ENCODE measurements at regions not wholly inside any gene's neighbourhood (a gene's known extent, or its start where the extent isn't known, plus 50 kb on each side); places are given as distances from the start of the nearest gene placed in this dataset.

- Histone ChIP-seq H3K27ac (no peak overlapping the region), H3K4me1 (peaks cover 12% of the 10 kb centered on the region), H3K4me3 (no peak overlapping the region), H3K36me3 (no peaks in the 10 kb centered on the region), H3K27me3 (peaks cover 3% of the 10 kb centered on the region), H3K9me3 (peaks cover 5% of the 10 kb centered on the region)
- WGBS, result 100% methylated on average over 1 of the region's 1 CpG
- DNase-seq (ENCODE audit: low spot score in 2 of 2), result no peak
- TF ChIP-seq EP300 (IDR thresholded peaks at IDR 0.05) (no peak), CTCF (IDR thresholded peaks at IDR 0.05) (no peak)
These were observed 466.7 kb downstream of the TYW1 start for GRCh38 chr7:67463316-67463715.

GRCh38 chr7:67463983-67464382 lies 467.4 kb downstream of the TYW1 start:
- peaks cover 12% of the 10 kb centered on the region for H3K4me1 ChIP-seq
- peaks cover 5% of the 10 kb centered on the region for H3K9me3 ChIP-seq
- no peak overlapping the region for H3K4me3 ChIP-seq
- peaks cover 3% of the 10 kb centered on the region for H3K27me3 ChIP-seq
- 44% methylated on average over 1 of the region's 1 CpG for WGBS
- no peak for DNase-seq (ENCODE audit: low spot score in 2 of 2)
- TF ChIP-seq EP300 (IDR thresholded peaks at IDR 0.05), result no peak
- no peak for TF ChIP-seq POLR2AphosphoS5 (IDR thresholded peaks at IDR 0.05)
- no peak for TF ChIP-seq CTCF (IDR thresholded peaks at IDR 0.05)
- no peak overlapping the region for H3K27ac ChIP-seq
- H3K36me3 ChIP-seq, result no peaks in the 10 kb centered on the region

- H3K9me3 ChIP-seq, result peaks cover 5% of the 10 kb centered on the region
- no peak overlapping the region for H3K4me3 ChIP-seq
- WGBS, result 76% methylated on average over 1 of the region's 2 CpGs
- H3K27ac ChIP-seq, result no peak overlapping the region
- H3K27me3 ChIP-seq, result peaks cover 3% of the 10 kb centered on the region
- TF ChIP-seq POLR2A (IDR thresholded peaks at IDR 0.05) (no peak), CTCF (IDR thresholded peaks at IDR 0.05) (no peak), EP300 (IDR thresholded peaks at IDR 0.05) (no peak), POLR2AphosphoS5 (IDR thresholded peaks at IDR 0.05) (no peak)
- H3K36me3 ChIP-seq, result no peaks in the 10 kb centered on the region
- H3K4me1 ChIP-seq, result peaks cover 12% of the 10 kb centered on the region
- DNase-seq (ENCODE audit: low spot score in 2 of 2), result no peak
These were observed 469.5 kb downstream of the TYW1 start for GRCh38 chr7:67466109-67466508.

- Histone ChIP-seq H3K27me3 (peaks cover 3% of the 10 kb centered on the region), H3K4me1 (no peaks in the 10 kb centered on the region), H3K9me3 (peaks cover 5% of the 10 kb centered on the region), H3K27ac (no peak overlapping the region), H3K4me3 (no peak overlapping the region), H3K36me3 (no peaks in the 10 kb centered on the region)
- TF ChIP-seq CTCF (IDR thresholded peaks at IDR 0.05) (no peak), POLR2AphosphoS5 (IDR thresholded peaks at IDR 0.05) (no peak), POLR2A (IDR thresholded peaks at IDR 0.05) (no peak), EP300 (IDR thresholded peaks at IDR 0.05) (no peak)
- 50% methylated on average over 5 of the region's 6 CpGs for WGBS
- no peak for DNase-seq (ENCODE audit: low spot score in 2 of 2)
These were observed 473.7 kb downstream of the TYW1 start for GRCh38 chr7:67470256-67470751.

GRCh38 chr7:67475293-67475692 lies 478.7 kb downstream of the TYW1 start:
- whole genome bisulfite sequencing, result 97% methylated on average over 1 of the region's 1 CpG
- Histone ChIP-seq H3K9me3 (no peaks in the 10 kb centered on the region), H3K27me3 (no peaks in the 10 kb centered on the region), H3K36me3 (no peaks in the 10 kb centered on the region), H3K4me3 (no peak overlapping the region), H3K27ac (no peak overlapping the region), H3K4me1 (no peaks in the 10 kb centered on the region)
- no peak for TF ChIP-seq EP300 (IDR thresholded peaks at IDR 0.05)
- TF ChIP-seq POLR2A (IDR thresholded peaks at IDR 0.05), result no peak
- DNase-seq (ENCODE audit: low spot score in 2 of 2), result no peak

- no peak for TF ChIP-seq CTCF (IDR thresholded peaks at IDR 0.05)
- TF ChIP-seq POLR2A (IDR thresholded peaks at IDR 0.05), result no peak
- TF ChIP-seq POLR2AphosphoS5 (IDR thresholded peaks at IDR 0.05), result no peak
- no peak for TF ChIP-seq EP300 (IDR thresholded peaks at IDR 0.05)
- WGBS, result 66% methylated on average over 6 of the region's 6 CpGs
- Histone ChIP-seq H3K9me3 (no peaks in the 10 kb centered on the region), H3K4me3 (no peak overlapping the region), H3K36me3 (no peaks in the 10 kb centered on the region), H3K27me3 (no peaks in the 10 kb centered on the region), H3K4me1 (no peaks in the 10 kb centered on the region), H3K27ac (no peak overlapping the region)
- no peak for DNase-seq (ENCODE audit: low spot score in 2 of 2)
These were observed 481.4 kb downstream of the TYW1 start for GRCh38 chr7:67478066-67478465.
